Upper lobe of right lung (tissue), 1 donor: ENCODE measurements at regions not wholly inside any gene's neighbourhood (a gene's known extent, or its start where the extent isn't known, plus 50 kb on each side); places are given as distances from the start of the nearest gene placed in this dataset.

Experiments
- ATAC-seq: fragments of 200-7000 bp; cut with Tn5 transposase; one replicate; pipeline ENCODE4 v1.9.1; 2020; ENCODE audit warnings: mild to moderate bottlenecking, moderate library complexity
- DNase-seq: peaks from one replicate; pipeline ENCODE4 v3.0.0-alpha.2; 2020
- H3K27ac ChIP-seq: fragments of 200-600 bp; one replicate; pipeline ENCODE4 v1.8.0; 2022
- H3K27me3 ChIP-seq: fragments of 200-600 bp; one replicate; pipeline ENCODE4 v1.8.0; 2022; ENCODE audit warnings: mild to moderate bottlenecking
- H3K36me3 ChIP-seq: fragments of 200-600 bp; one replicate; pipeline ENCODE4 v1.8.0; 2022
- H3K4me1 ChIP-seq: fragments of 200-600 bp; one replicate; pipeline ENCODE4 v1.8.0; 2022
- H3K4me3 ChIP-seq: fragments of 200-600 bp; one replicate; pipeline ENCODE4 v1.8.0; 2022; ENCODE audit warnings: mild to moderate bottlenecking
- H3K9me3 ChIP-seq: fragments of 200-600 bp; one replicate; pipeline ENCODE4 v1.8.0; 2022
- CTCF ChIP-seq: fragments of 200-600 bp; IDR thresholded peaks from one replicate; pipeline ENCODE4 v1.8.0; 2022; ENCODE audit warnings: antibody characterized with exemption
- intact Hi-C: fragments of 100-400 bp; cut with DNase I; formaldehyde crosslinking; loops from one replicate; pipeline ENCODE4 v1.11.0; 2022
- donor health status: DM: no; HTN: yes; CAD: no; lungs with severe emphysema.

- Histone ChIP-seq H3K27me3 (no peaks in the 10 kb centered on the region), H3K36me3 (no peaks in the 10 kb centered on the region), H3K9me3 (no peaks in the 10 kb centered on the region), H3K4me3 (no peak overlapping the region), H3K4me1 (no peaks in the 10 kb centered on the region), H3K27ac (no peak overlapping the region)
- ATAC-seq (no peak), DNase-seq (no peak)
- TF ChIP-seq CTCF, result no peak
- intact Hi-C loops, result no loop called here
Observed at GRCh38 chr10:113317489-113317888, 235.4 kb upstream of the HABP2 start.

GRCh38 chr10:113319479-113319878 lies 233.4 kb upstream of the HABP2 start:
- Histone ChIP-seq H3K27ac (no peak overlapping the region), H3K27me3 (no peaks in the 10 kb centered on the region), H3K4me3 (no peak overlapping the region), H3K9me3 (no peaks in the 10 kb centered on the region), H3K4me1 (no peaks in the 10 kb centered on the region), H3K36me3 (no peaks in the 10 kb centered on the region)
- DNase-seq, result no peak
- ATAC-seq, result no peak
- intact Hi-C loops, result no loop called here
- no peak for TF ChIP-seq CTCF

GRCh38 chr10:113320211-113320610 lies 232.6 kb upstream of the HABP2 start:
- no peak for TF ChIP-seq CTCF
- no peak overlapping the region for H3K27ac ChIP-seq
- H3K36me3 ChIP-seq, result no peaks in the 10 kb centered on the region
- peak; percentile 53 for ATAC-seq
- no peaks in the 10 kb centered on the region for H3K4me1 ChIP-seq
- intact Hi-C loops, result no loop called here
- H3K4me3 ChIP-seq, result no peak overlapping the region
- no peaks in the 10 kb centered on the region for H3K9me3 ChIP-seq
- DNase-seq, result no peak
- no peaks in the 10 kb centered on the region for H3K27me3 ChIP-seq

GRCh38 chr10:113320987-113321386 lies 231.9 kb upstream of the HABP2 start:
- peak overlapping the region; percentile 17 for H3K27ac ChIP-seq
- TF ChIP-seq CTCF, result no peak
- peak; percentile 67 for ATAC-seq
- H3K9me3 ChIP-seq, result no peaks in the 10 kb centered on the region
- no peak for DNase-seq
- no peaks in the 10 kb centered on the region for H3K4me1 ChIP-seq
- intact Hi-C loops, result no loop called here
- no peaks in the 10 kb centered on the region for H3K36me3 ChIP-seq
- H3K27me3 ChIP-seq, result no peaks in the 10 kb centered on the region
- no peak overlapping the region for H3K4me3 ChIP-seq

- intact Hi-C loops, result no loop called here
- Histone ChIP-seq H3K4me3 (no peak overlapping the region), H3K27ac (no peak overlapping the region), H3K9me3 (no peaks in the 10 kb centered on the region), H3K27me3 (no peaks in the 10 kb centered on the region), H3K36me3 (no peaks in the 10 kb centered on the region), H3K4me1 (no peaks in the 10 kb centered on the region)
- ATAC-seq (peak; percentile 85), DNase-seq (no peak)
- TF ChIP-seq CTCF, result no peak
Observed at GRCh38 chr10:113322843-113323242, 230.0 kb upstream of the HABP2 start.

GRCh38 chr10:113323985-113324384 lies 228.9 kb upstream of the HABP2 start:
- no peaks in the 10 kb centered on the region for H3K9me3 ChIP-seq
- no peaks in the 10 kb centered on the region for H3K4me1 ChIP-seq
- H3K27ac ChIP-seq, result no peak overlapping the region
- no peaks in the 10 kb centered on the region for H3K27me3 ChIP-seq
- DNase-seq, result no peak
- intact Hi-C loops, result no loop called here
- TF ChIP-seq CTCF, result no peak
- no peaks in the 10 kb centered on the region for H3K36me3 ChIP-seq
- ATAC-seq, result no peak
- H3K4me3 ChIP-seq, result no peak overlapping the region
